ENCODE measurements at regions not wholly inside any gene's neighbourhood (a gene's known extent, or its start where the extent isn't known, plus 50 kb on each side); places are given as distances from the start of the nearest gene placed in this dataset.
A peak's percentile ranks its signal among the peaks of the same experiment; 100 is the strongest.

GRCh38 chr20:60228255-60228654 lies 270.0 kb downstream of the CDH26 start:
- Histone ChIP-seq H3K9me3 (peaks cover 0 to 7% (median 0%) of the 10 kb centered on the region in 11 donors), H3K27me3 (peaks cover 0 to 4% (median 0%) of the 10 kb centered on the region in 7 donors), H3K4me1 (peaks cover 0 to 10% (median 0%) of the 10 kb centered on the region in 9 donors), H3K36me3 (no peaks in the 10 kb centered on the region), H3K4me3 (no peak overlapping the region), H3K27ac (peak overlapping the region in 2 of 10 donors; percentile 45 to 47)
- intact Hi-C loops (cut with DNase I), result no loop called here
- DNase-seq, result no peak
- TF ChIP-seq CTCF (IDR thresholded peaks at IDR 0.05), result no peak
- WGBS, 2 donors, result 58 to 76% methylated on average over 3 of the region's 3 CpGs
- ATAC-seq, result no peak

GRCh38 chr20:60232380-60232779 lies 274.2 kb downstream of the CDH26 start:
- ATAC-seq, result no peak
- Histone ChIP-seq H3K4me1 (peaks cover 0 to 10% (median 0%) of the 10 kb centered on the region in 9 donors), H3K27me3 (peaks cover 0 to 11% (median 0%) of the 10 kb centered on the region in 7 donors), H3K4me3 (no peak overlapping the region), H3K36me3 (no peaks in the 10 kb centered on the region), H3K9me3 (peaks cover 0 to 7% (median 0%) of the 10 kb centered on the region in 11 donors), H3K27ac (no peak overlapping the region)
- TF ChIP-seq CTCF (IDR thresholded peaks at IDR 0.05), result no peak
- intact Hi-C loops (cut with DNase I), result no loop called here
- WGBS, 2 donors, result 80 to 81% methylated on average over 4 of the region's 4 CpGs
- no peak for DNase-seq

GRCh38 chr20:60233018-60233630 lies 274.9 kb downstream of the CDH26 start:
- no peak overlapping the region for H3K27ac ChIP-seq
- intact Hi-C loops (cut with DNase I), result no loop called here
- H3K36me3 ChIP-seq, result no peaks in the 10 kb centered on the region
- ATAC-seq (no peak), DNase-seq (no peak)
- H3K27me3 ChIP-seq, result peaks cover 0 to 19% (median 0%) of the 10 kb centered on the region in 7 donors
- H3K4me3 ChIP-seq, result no peak overlapping the region
- no peak for TF ChIP-seq CTCF (IDR thresholded peaks at IDR 0.05)
- H3K9me3 ChIP-seq, result peaks cover 0 to 7% (median 0%) of the 10 kb centered on the region in 11 donors
- WGBS, 2 donors, result 49 to 68% methylated on average over 3 of the region's 3 CpGs
- peaks cover 0 to 4% (median 0%) of the 10 kb centered on the region in 9 donors for H3K4me1 ChIP-seq

GRCh38 chr20:60236613-60237012 lies 278.4 kb downstream of the CDH26 start:
- H3K9me3 ChIP-seq, result no peaks in the 10 kb centered on the region
- WGBS, 2 donors, result 75 to 88% methylated on average over 1 of the region's 1 CpG
- peaks cover 0 to 32% (median 0%) of the 10 kb centered on the region in 7 donors for H3K27me3 ChIP-seq
- intact Hi-C loops (cut with DNase I), result no loop called here
- no peak overlapping the region for H3K4me3 ChIP-seq
- no peak for DNase-seq
- no peaks in the 10 kb centered on the region for H3K36me3 ChIP-seq
- H3K27ac ChIP-seq, result no peak overlapping the region
- no peak for TF ChIP-seq CTCF (IDR thresholded peaks at IDR 0.05)
- H3K4me1 ChIP-seq, result no peaks in the 10 kb centered on the region
- no peak for ATAC-seq

Measured in heart right ventricle (tissue), 16 donors.